ENCODE measurements at regions not wholly inside any gene's neighbourhood (a gene's known extent, or its start where the extent isn't known, plus 50 kb on each side); places are given as distances from the start of the nearest gene placed in this dataset.
"Not testable (repeated sequence)": the region's sequence is repeated elsewhere in the genome, so short reads cannot be mapped to it uniquely, and the experiment has no call there.

GRCh38 chr4:128444544-128445302, 157.1 kb upstream of the PGRMC2 start:
- no peak for DNase-seq

- DNase-seq: no peak
Observed at GRCh38 chr4:128440923-128441322, 153.3 kb upstream of the PGRMC2 start.

- DNase-seq: not testable (repeated sequence)
Observed at GRCh38 chr4:128437023-128437422, 149.4 kb upstream of the PGRMC2 start.

- DNase-seq: not testable (repeated sequence)
Observed at GRCh38 chr4:128429023-128429613, 141.5 kb upstream of the PGRMC2 start.

- DNase-seq: no peak
Observed at GRCh38 chr4:128428397-128428796, 140.8 kb upstream of the PGRMC2 start.

GRCh38 chr4:128427832-128428366, 140.3 kb upstream of the PGRMC2 start:
- no peak for DNase-seq

- no peak for DNase-seq
Observed at GRCh38 chr4:128424527-128425497, 137.2 kb upstream of the PGRMC2 start.

- DNase-seq: not testable (repeated sequence)
Observed at GRCh38 chr4:128422296-128422695, 134.7 kb upstream of the PGRMC2 start.

GRCh38 chr4:128416921-128417320, 129.3 kb upstream of the PGRMC2 start:
- no peak for DNase-seq

- DNase-seq: no peak
Observed at GRCh38 chr4:128410037-128410436, 122.4 kb upstream of the PGRMC2 start.

GRCh38 chr4:128403586-128403985, 116.0 kb upstream of the PGRMC2 start:
- no peak for DNase-seq

GRCh38 chr4:128394778-128395177, 107.2 kb upstream of the PGRMC2 start:
- no peak for DNase-seq

GRCh38 chr4:128393101-128393704, 105.6 kb upstream of the PGRMC2 start:
- no peak for DNase-seq

- no peak for DNase-seq
Observed at GRCh38 chr4:128390475-128390996, 102.9 kb upstream of the PGRMC2 start.

GRCh38 chr4:128388796-128389195, 101.2 kb upstream of the PGRMC2 start:
- no peak for DNase-seq

GRCh38 chr4:128388352-128388630, 100.7 kb upstream of the PGRMC2 start:
- DNase-seq: no peak

GRCh38 chr4:128387600-128388351, 100.2 kb upstream of the PGRMC2 start:
- no peak for DNase-seq

GRCh38 chr4:128386761-128387599, 99.4 kb upstream of the PGRMC2 start:
- no peak for DNase-seq

GRCh38 chr4:128385683-128386304, 98.2 kb upstream of the PGRMC2 start:
- DNase-seq: no peak

Measured in stimulated activated CD4-positive, alpha-beta T cell treated with anti-CD3 and anti-CD28 coated beads, Interleukin-15, amount 100 ng/mL, for 24 hours (primary cell).